ENCODE measurements at regions not wholly inside any gene's neighbourhood (a gene's known extent, or its start where the extent isn't known, plus 50 kb on each side); places are given as distances from the start of the nearest gene placed in this dataset.

DNA sequence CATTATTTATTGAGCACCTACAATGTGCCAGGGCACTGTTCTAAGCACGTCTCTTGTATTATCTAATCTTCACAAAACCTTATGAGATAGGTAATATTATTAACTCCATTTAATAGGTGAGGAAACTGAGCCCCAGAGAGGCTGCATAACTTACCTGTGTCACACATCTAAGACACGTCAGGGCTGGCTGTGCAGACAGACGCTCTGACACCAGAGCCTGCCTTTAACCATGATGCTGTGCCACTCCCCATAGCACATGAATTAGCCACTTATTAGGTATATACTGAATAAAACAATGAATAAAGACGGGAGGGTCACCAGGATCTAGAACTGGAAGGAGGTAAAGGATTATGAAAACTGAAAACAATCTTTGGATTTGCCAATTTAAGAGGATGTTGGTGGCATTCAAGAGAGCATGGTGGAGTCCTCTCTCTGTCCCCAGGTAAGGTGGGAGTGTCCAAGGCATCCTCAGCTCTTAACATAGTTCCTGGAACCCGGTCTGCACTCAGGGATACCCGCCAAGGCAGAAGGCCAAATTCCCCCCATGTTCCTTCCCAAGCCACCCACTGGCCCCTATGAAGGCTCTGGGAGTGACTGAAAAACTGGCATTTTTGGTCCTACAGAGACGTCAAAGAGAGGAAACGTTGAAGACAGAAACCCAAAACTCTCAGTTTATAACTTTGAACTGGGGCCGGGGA lies 479.7 kb downstream of the FOXO1 start:
- peak; percentile 11 for ATAC-seq
- Mint-ChIP-seq H3K4me3 (peak overlapping the region; percentile 62), H3K27me3 (ENCODE audit: low read depth) (no peaks in the 10 kb centered on the region), H3K36me3 (ENCODE audit: low read depth) (peaks cover 18% of the 10 kb centered on the region), H3K27ac (peak overlapping the region; percentile 98), H3K4me1 (ENCODE audit: low read depth) (peaks cover 85% of the 10 kb centered on the region), H3K9me3 (ENCODE audit: insufficient read depth) (peaks cover 7% of the 10 kb centered on the region)
- ChIA-PET CTCF (interaction anchor here (0.6 to 3.9 kb wide), 19 partner anchors 7 to 590 kb away, joined by 3 to 28 read pairs (median 4); no protein-coding TSS in a partner anchor), POLR2A (interaction anchor here (0.8 to 3.0 kb wide), 17 partner anchors 8 to 735 kb away, joined by 3 to 17 read pairs (median 3); no protein-coding TSS in a partner anchor)
- DNase-seq: no peak

DNA sequence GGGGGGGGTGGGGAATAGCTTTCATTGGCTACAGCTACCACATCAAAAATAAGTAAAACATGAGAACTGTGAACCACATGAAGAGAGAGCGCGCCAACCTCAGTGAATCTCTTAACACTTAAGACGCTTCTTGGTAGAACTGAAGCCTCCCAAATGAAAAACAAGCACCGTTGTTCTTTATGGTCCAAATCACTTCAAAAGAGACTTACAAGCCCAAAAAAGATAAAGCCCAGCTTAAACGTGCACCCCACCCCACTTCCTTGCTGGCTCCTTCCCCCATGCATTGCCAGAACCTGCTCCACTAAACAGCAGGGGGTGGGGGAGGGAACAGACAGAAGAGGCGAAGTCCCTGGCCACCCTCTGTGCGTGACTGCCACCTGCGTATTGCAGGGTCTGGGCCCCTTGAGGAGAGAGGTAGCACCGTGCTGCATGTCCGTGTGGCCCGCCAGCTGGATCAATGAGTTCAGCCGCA lies 479.1 kb downstream of the FOXO1 start:
- H3K27me3 Mint-ChIP-seq (ENCODE audit: low read depth): no peaks in the 10 kb centered on the region
- ATAC-seq: peak; percentile 74
- peaks cover 90% of the 10 kb centered on the region for H3K4me1 Mint-ChIP-seq (ENCODE audit: low read depth)
- H3K4me3 Mint-ChIP-seq: peak overlapping the region; percentile 74
- H3K9me3 Mint-ChIP-seq (ENCODE audit: insufficient read depth): peaks cover 7% of the 10 kb centered on the region
- ChIA-PET CTCF (interaction anchor here (0.6 to 3.9 kb wide), 21 partner anchors 8 to 590 kb away, joined by 3 to 28 read pairs (median 3); no protein-coding TSS in a partner anchor), POLR2A (interaction anchor here (0.8 to 3.0 kb wide), 17 partner anchors 9 to 734 kb away, joined by 3 to 17 read pairs (median 3); no protein-coding TSS in a partner anchor)
- DNase-seq: peak; percentile 90
- H3K27ac Mint-ChIP-seq: peak overlapping the region; percentile 98
- H3K36me3 Mint-ChIP-seq (ENCODE audit: low read depth): peaks cover 18% of the 10 kb centered on the region

DNA sequence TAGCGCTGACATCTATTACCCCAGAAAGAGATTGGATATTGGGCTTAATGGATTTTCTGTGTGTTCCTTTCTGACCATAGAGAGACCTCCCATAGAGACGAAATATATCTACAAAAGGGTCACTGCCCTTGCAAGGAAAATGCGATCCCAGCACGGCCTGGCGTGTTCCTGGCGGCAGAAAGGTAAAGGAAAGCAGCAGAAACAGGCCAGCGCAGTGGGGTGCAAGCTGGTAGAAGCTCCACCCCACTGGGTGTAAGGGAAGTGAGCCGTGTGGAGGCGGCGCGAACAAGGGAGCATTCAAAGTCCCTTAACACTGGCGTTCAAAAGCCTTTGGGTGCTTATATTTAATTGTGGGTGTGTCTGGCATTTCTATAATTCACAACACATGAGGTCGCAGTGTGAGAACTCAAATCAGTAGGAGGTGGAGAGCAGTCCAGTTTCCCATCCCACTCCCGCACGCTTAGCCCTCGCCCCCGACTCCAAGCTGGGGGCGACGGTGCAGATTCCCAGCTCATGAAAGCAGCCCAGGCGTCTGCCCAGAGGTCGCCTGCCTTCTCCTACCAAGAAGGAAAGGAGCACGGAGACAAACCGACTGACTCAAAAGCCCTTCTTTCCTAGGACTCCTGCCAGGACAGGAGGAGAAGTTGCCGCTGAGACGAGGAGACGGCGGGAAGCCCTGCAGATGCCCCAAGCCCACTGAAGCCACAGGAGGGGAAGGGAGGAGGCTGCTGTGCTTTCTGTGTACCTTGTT lies 478.4 kb downstream of the FOXO1 start:
- peaks cover 18% of the 10 kb centered on the region for H3K36me3 Mint-ChIP-seq (ENCODE audit: low read depth)
- no peaks in the 10 kb centered on the region for H3K27me3 Mint-ChIP-seq (ENCODE audit: low read depth)
- ATAC-seq (peak; percentile 67), DNase-seq (peak; percentile 82)
- ChIA-PET CTCF (interaction anchor here (1.0 to 3.9 kb wide), 17 partner anchors 9 to 589 kb away, joined by 3 to 28 read pairs (median 4); no protein-coding TSS in a partner anchor), POLR2A (interaction anchor here (0.7 to 3.0 kb wide), 15 partner anchors 9 to 733 kb away, joined by 3 to 17 read pairs (median 4); no protein-coding TSS in a partner anchor)
- peaks cover 7% of the 10 kb centered on the region for H3K9me3 Mint-ChIP-seq (ENCODE audit: insufficient read depth)
- H3K4me1 Mint-ChIP-seq (ENCODE audit: low read depth): peaks cover 85% of the 10 kb centered on the region
- H3K27ac Mint-ChIP-seq: peak overlapping the region; percentile 98
- H3K4me3 Mint-ChIP-seq: peak overlapping the region; percentile 74

DNA sequence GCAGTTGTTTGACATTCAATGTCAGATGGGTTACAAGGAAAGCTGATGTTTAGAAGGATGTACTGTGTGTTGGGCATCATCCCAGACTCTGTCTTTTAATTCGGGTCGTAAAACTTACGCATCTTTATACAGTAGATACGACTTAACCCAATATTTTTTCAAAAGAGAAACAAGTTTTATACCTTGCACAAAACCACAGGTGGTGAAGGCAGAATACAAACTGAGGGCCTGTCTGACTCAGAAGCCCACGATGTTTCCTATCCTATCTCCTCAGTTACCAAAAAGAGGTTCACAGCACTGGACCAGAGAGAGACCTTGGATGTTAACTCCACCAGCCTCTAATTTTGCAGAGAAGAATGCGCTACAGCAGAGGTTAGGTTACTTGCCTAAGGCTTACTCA lies 477.0 kb downstream of the FOXO1 start:
- peaks cover 74% of the 10 kb centered on the region for H3K4me1 Mint-ChIP-seq (ENCODE audit: low read depth)
- ChIA-PET POLR2A (interaction anchor here (0.6 to 2.5 kb wide), 5 partner anchors 9 to 1074 kb away, joined by 3 to 17 read pairs (median 5); partner anchors contain the start of gene MTRF1), CTCF (interaction anchor here (1.0 to 4.7 kb wide), 8 partner anchors 11 to 479 kb away, joined by 3 to 40 read pairs (median 10); no protein-coding TSS in a partner anchor)
- DNase-seq: peak; percentile 61
- peaks cover 11% of the 10 kb centered on the region for H3K36me3 Mint-ChIP-seq (ENCODE audit: low read depth)
- peak overlapping the region; percentile 74 for H3K4me3 Mint-ChIP-seq
- H3K27me3 Mint-ChIP-seq (ENCODE audit: low read depth): no peaks in the 10 kb centered on the region
- H3K9me3 Mint-ChIP-seq (ENCODE audit: insufficient read depth): peaks cover 7% of the 10 kb centered on the region
- peak; percentile 10 for ATAC-seq
- H3K27ac Mint-ChIP-seq: peak overlapping the region; percentile 98

DNA sequence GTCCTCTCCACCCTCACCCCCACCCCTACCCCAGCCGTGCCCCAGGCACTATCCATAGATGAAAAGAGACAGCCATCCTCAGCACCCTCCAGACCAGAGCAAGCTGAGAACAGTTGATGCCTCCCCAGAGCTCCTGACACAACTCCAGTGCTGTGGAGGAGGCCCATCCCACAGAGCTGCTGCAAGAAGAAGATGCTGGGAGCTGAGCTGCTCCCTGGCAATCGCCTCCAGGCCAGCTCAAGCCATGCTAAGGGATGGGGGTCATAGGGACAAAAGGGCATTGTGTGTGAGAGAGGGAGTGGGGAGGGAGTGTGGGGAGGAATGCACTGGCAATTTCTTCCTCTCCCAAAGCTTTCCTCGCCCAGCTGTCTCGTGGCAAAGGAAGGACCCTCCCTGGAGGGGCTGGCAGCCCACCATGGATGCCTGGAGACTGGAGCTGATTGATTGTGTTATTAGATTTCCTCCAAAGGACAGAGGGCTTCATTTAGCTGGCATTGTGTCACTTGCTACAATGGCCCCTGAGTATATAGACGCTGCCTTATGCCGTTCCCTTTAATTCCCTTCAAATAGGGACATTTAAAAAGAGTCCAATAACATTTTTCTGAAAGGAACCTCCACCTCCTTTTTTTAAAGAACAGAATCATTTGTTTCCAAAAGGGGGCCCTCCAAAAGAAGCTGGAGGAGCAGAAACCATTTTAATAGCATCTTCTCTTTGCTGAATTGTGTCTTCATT lies 476.4 kb downstream of the FOXO1 start:
- Mint-ChIP-seq H3K9me3 (ENCODE audit: insufficient read depth) (peaks cover 4% of the 10 kb centered on the region), H3K27me3 (ENCODE audit: low read depth) (no peaks in the 10 kb centered on the region), H3K27ac (peak overlapping the region; percentile 98), H3K4me1 (ENCODE audit: low read depth) (peaks cover 70% of the 10 kb centered on the region), H3K4me3 (peak overlapping the region; percentile 74), H3K36me3 (ENCODE audit: low read depth) (peaks cover 8% of the 10 kb centered on the region)
- DNase-seq (no peak), ATAC-seq (no peak)
- ChIA-PET CTCF (interaction anchor here (0.6 to 4.7 kb wide), 14 partner anchors 10 to 478 kb away, joined by 3 to 40 read pairs (median 5); no protein-coding TSS in a partner anchor), POLR2A (interaction anchor here (0.6 to 2.5 kb wide), 12 partner anchors 10 to 1073 kb away, joined by 3 to 17 read pairs (median 4); partner anchors contain the start of gene MTRF1)

DNA sequence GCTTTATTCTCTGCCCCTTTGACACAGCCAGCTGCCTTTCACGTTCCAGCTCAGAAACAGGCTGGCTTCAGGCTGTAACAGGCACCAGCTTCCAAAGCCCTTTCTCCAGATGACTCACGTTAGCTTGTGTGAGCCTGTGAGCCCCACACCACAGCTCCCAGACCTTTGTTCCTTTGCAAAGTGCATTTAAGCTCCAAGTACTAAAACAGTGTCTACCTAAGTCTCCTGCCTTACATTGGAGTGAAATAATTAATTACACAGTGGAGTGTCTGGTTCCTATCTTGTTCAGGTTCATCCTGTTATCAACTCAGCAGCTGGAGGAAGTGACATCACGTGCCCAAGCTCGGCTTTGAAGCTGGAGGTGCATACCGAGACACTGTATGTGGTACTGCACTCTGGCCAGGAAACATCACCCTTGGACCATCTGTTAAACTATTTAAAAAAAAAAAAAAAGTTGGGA lies 475.8 kb downstream of the FOXO1 start:
- ChIA-PET CTCF (interaction anchor here (0.6 to 4.7 kb wide), 13 partner anchors 10 to 492 kb away, joined by 3 to 40 read pairs (median 5); no protein-coding TSS in a partner anchor), POLR2A (interaction anchor here (0.6 to 2.5 kb wide), 12 partner anchors 10 to 475 kb away, joined by 3 to 17 read pairs (median 4); no protein-coding TSS in a partner anchor)
- Mint-ChIP-seq H3K27me3 (ENCODE audit: low read depth) (no peaks in the 10 kb centered on the region), H3K4me3 (peak overlapping the region; percentile 40), H3K36me3 (ENCODE audit: low read depth) (peaks cover 3% of the 10 kb centered on the region), H3K9me3 (ENCODE audit: insufficient read depth) (no peaks in the 10 kb centered on the region), H3K4me1 (ENCODE audit: low read depth) (peaks cover 64% of the 10 kb centered on the region), H3K27ac (peak overlapping the region; percentile 98)
- DNase-seq (peak; percentile 87), ATAC-seq (peak; percentile 30)

DNA sequence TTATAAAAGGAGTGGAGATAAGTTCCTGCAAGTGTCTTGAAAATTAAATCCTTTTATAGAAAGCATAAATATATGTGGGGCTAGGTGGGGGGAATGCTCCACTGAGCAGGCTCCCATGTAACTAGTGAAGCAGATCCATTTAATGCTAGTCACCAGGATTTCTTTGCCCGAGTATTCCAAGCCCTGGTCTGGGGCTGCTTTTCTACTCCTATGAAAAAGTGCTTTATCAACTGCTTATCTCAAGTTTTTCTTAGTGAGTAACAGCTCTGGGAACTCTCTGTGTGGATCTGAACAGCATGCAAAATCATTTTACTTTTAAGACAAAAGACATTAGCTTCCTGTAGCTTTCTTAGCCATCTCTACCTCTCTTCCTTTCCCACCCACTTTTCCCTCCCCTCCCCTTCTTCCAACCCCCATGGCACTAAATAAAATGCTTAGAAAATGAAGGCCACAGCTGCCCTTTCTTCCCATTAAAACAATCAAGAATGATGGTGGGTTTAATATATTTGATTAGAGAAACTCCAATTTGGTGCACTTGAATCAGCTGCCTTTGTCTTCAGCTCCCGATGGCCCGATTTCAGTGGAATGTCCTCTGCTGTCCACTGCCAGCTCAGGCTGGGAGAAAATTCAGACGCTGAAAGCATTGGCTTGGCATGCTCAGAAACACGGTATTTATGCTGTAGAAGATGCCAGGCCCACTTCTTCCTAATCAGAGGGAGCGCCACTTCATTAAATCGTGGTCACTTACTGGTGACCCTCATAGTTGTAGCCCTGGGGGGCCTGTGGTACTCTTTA lies 475.1 kb downstream of the FOXO1 start:
- Mint-ChIP-seq H3K36me3 (ENCODE audit: low read depth) (no peaks in the 10 kb centered on the region), H3K27ac (peak overlapping the region; percentile 98), H3K9me3 (ENCODE audit: insufficient read depth) (no peaks in the 10 kb centered on the region), H3K4me1 (ENCODE audit: low read depth) (peaks cover 59% of the 10 kb centered on the region), H3K4me3 (peak overlapping the region; percentile 40), H3K27me3 (ENCODE audit: low read depth) (no peaks in the 10 kb centered on the region)
- ChIA-PET POLR2A (interaction anchor here (0.6 to 2.5 kb wide), 6 partner anchors 16 to 473 kb away, joined by 3 to 17 read pairs (median 4); no protein-coding TSS in a partner anchor), CTCF (interaction anchor here (0.9 to 4.7 kb wide), 9 partner anchors 9 to 491 kb away, joined by 3 to 40 read pairs (median 7); no protein-coding TSS in a partner anchor)
- no peak for DNase-seq
- ATAC-seq: no peak

DNA sequence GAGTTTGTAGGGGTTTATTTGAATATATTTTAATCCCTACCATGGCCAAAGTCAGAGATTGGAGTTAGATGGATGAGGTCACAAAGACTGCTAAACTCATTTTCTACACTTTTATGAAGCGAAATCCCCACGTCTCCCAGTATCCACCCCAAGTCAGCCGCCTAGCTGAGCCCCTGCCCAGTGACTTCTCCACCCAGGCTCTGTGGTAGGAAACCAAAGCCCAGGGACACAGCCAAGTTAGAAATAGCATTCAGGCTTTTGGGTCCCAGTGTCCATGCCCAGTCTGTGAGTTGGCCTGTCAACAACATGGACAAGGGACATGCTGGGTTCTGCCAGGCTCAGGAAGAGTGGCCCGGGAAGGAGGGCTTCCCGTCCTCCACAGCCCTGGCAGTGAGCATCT lies 474.0 kb downstream of the FOXO1 start:
- POLR2A ChIA-PET: no interaction called here
- Mint-ChIP-seq H3K9me3 (ENCODE audit: insufficient read depth) (no peaks in the 10 kb centered on the region), H3K4me1 (ENCODE audit: low read depth) (peaks cover 49% of the 10 kb centered on the region), H3K27me3 (ENCODE audit: low read depth) (no peaks in the 10 kb centered on the region), H3K36me3 (ENCODE audit: low read depth) (no peaks in the 10 kb centered on the region), H3K27ac (no peak overlapping the region), H3K4me3 (no peak overlapping the region)
- CTCF ChIA-PET: interaction anchor here (3.0 to 4.7 kb wide), 2 partner anchors 8 to 13 kb away, joined by 12 to 40 read pairs; no protein-coding TSS in a partner anchor
- DNase-seq (peak; percentile 16), ATAC-seq (no peak)

DNA sequence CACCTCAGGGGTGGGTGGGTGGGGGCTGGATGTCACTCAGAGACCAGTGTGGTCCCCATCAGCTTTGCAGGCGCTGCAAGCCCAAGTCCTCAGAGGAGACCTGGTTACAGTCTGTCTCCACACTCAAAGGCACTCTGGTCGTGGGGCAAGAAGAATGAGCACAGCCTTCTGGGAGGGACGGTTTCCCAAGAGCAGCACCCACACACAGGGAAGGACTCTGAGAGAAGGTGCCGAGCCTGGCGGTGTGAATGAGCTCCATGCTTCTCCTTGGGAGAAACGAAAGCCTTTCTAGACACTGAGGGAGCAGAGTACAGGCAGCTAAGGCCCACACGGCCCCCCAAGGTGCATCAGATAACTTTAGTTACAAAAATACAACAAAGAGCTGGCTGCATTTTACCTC lies 473.6 kb downstream of the FOXO1 start:
- POLR2A ChIA-PET: no interaction called here
- no peaks in the 10 kb centered on the region for H3K36me3 Mint-ChIP-seq (ENCODE audit: low read depth)
- H3K4me1 Mint-ChIP-seq (ENCODE audit: low read depth): peaks cover 45% of the 10 kb centered on the region

More for the DNA sequence above, 473.6 kb downstream of the FOXO1 start:
- H3K4me3 Mint-ChIP-seq: no peak overlapping the region
- ATAC-seq (no peak), DNase-seq (peak; percentile 9)
- H3K27me3 Mint-ChIP-seq (ENCODE audit: low read depth): no peaks in the 10 kb centered on the region
- CTCF ChIA-PET: interaction anchor here (0.6 to 4.7 kb wide), 3 partner anchors 13 to 123 kb away, joined by 3 to 40 read pairs (median 3); no protein-coding TSS in a partner anchor
- H3K27ac Mint-ChIP-seq: no peak overlapping the region
- no peaks in the 10 kb centered on the region for H3K9me3 Mint-ChIP-seq (ENCODE audit: insufficient read depth)
